Right lobe of liver (tissue), 4 donors: ENCODE measurements at regions not wholly inside any gene's neighbourhood (a gene's known extent, or its start where the extent isn't known, plus 50 kb on each side); places are given as distances from the start of the nearest gene placed in this dataset.

ENCODE experiments used
- CTCF ChIP-seq, 4 donors: fragments of 200-600 bp in 3 of 4; fragments of 450-650 bp in 1 of 4; IDR thresholded peaks; one replicate each; pipeline versions ENCODE4 v1.5.1 to v1.8.0; 2016 to 2022; ENCODE audit warnings: antibody characterized with exemption in 4 of 4, mild to moderate bottlenecking in 2 of 4
- POLR2A ChIP-seq: fragments of 450-650 bp; IDR thresholded peaks from one replicate; pipeline ENCODE4 v1.6.1; 2017; ENCODE audit warnings: antibody characterized with exemption, mild to moderate bottlenecking
- donor health status: DM: no; HTN: no; CAD: no.
- donor health status: DM: no; HTN: no; CAD: no.
- donor health status: DM: no; HTN: yes; CAD: no.

- TF ChIP-seq CTCF (IDR thresholded peaks at IDR 0.05) = no peak
- no peak for TF ChIP-seq POLR2A
Observed at GRCh38 chr2:121059651-121060649, 225.1 kb downstream of the TFCP2L1 start.
